ENCODE measurements at regions not wholly inside any gene's neighbourhood (a gene's known extent, or its start where the extent isn't known, plus 50 kb on each side); places are given as distances from the start of the nearest gene placed in this dataset.
"Not testable (repeated sequence)": the region's sequence is repeated elsewhere in the genome, so short reads cannot be mapped to it uniquely, and the experiment has no call there.

GRCh38 chr10:52505341-52505740, 191.3 kb downstream of the DKK1 start:
- not testable (repeated sequence) for TF ChIP-seq MAX (IDR thresholded peaks at IDR 0.05); CTCF (IDR thresholded peaks at IDR 0.05; ENCODE audit: low read depth, low read length, missing input control); RAD21 (IDR thresholded peaks at IDR 0.05)
